22Rv1 (cell line): ENCODE measurements at regions not wholly inside any gene's neighbourhood (a gene's known extent, or its start where the extent isn't known, plus 50 kb on each side); places are given as distances from the start of the nearest gene placed in this dataset.
"Not testable (repeated sequence)": the region's sequence is repeated elsewhere in the genome, so short reads cannot be mapped to it uniquely, and the experiment has no call there.

Experiments used
- CTCF ChIP-seq: fragments of 450-650 bp; IDR thresholded peaks from 2 replicates; pipeline ENCODE4 v1.5.1; 2017; ENCODE audit warnings: mild to moderate bottlenecking
- ZFX ChIP-seq: fragments of 450-650 bp; IDR thresholded peaks from 2 replicates; pipeline ENCODE4 v1.6.1; 2017; ENCODE audit warnings: antibody characterized with exemption, borderline replicate concordance

- not testable (repeated sequence) for TF ChIP-seq CTCF, ZFX
Observed at GRCh38 chrY:18688362-18688761, 85.2 kb downstream of the HSFY2 start.
